HFF-Myc (cell line): ENCODE measurements at regions not wholly inside any gene's neighbourhood (a gene's known extent, or its start where the extent isn't known, plus 50 kb on each side); places are given as distances from the start of the nearest gene placed in this dataset.
"Not testable (repeated sequence)": the region's sequence is repeated elsewhere in the genome, so short reads cannot be mapped to it uniquely, and the experiment has no call there.

Experiments used
- DNase-seq: peaks from one replicate; pipeline ENCODE4 v3.0.0-alpha.2; 2011; ENCODE audit warnings: low read depth; ENCODE audit errors: extremely low read depth
- H3K4me3 ChIP-seq: replicated peaks from 2 replicates; pipeline ENCODE4 v1.5.1; 2011; ENCODE audit warnings: low read depth, mild to moderate bottlenecking, control low read depth, low read length
- CTCF ChIP-seq: IDR thresholded peaks from 2 replicates; pipeline ENCODE4 v1.5.1; 2012; ENCODE audit warnings: mild to moderate bottlenecking, low read depth, low read length, control low read depth; ENCODE audit errors: missing control alignments

GRCh38 chr4:28006021-28006420, 1145.4 kb downstream of the STIM2 start:
- TF ChIP-seq CTCF, result no peak
- no peak for DNase-seq
- no peak overlapping the region for H3K4me3 ChIP-seq

- DNase-seq, result no peak
- no peak overlapping the region for H3K4me3 ChIP-seq
- TF ChIP-seq CTCF, result no peak
Observed at GRCh38 chr4:28007693-28008092, 1147.1 kb downstream of the STIM2 start.

GRCh38 chr4:28009541-28009940, 1148.9 kb downstream of the STIM2 start:
- no peak for TF ChIP-seq CTCF
- no peak overlapping the region for H3K4me3 ChIP-seq
- no peak for DNase-seq

- no peak for DNase-seq
- no peak for TF ChIP-seq CTCF
- no peak overlapping the region for H3K4me3 ChIP-seq
Observed at GRCh38 chr4:28010577-28011240, 1150.1 kb downstream of the STIM2 start.

- H3K4me3 ChIP-seq, result no peak overlapping the region
- DNase-seq, result no peak
- no peak for TF ChIP-seq CTCF
Observed at GRCh38 chr4:28014469-28014868, 1153.8 kb downstream of the STIM2 start.

GRCh38 chr4:28015996-28016395, 1155.4 kb downstream of the STIM2 start:
- DNase-seq, result no peak
- TF ChIP-seq CTCF, result no peak
- H3K4me3 ChIP-seq, result no peak overlapping the region

- H3K4me3 ChIP-seq, result not testable (repeated sequence)
- peak; percentile 10 for DNase-seq
Observed at GRCh38 chr4:28038253-28038652, 1177.6 kb downstream of the STIM2 start.
